GM23338 (cell line): ENCODE measurements at regions not wholly inside any gene's neighbourhood (a gene's known extent, or its start where the extent isn't known, plus 50 kb on each side); places are given as distances from the start of the nearest gene placed in this dataset.

Experiments used
- ATAC-seq: fragments of 200-7000 bp; cut with Tn5 transposase; 3 replicates; pipeline ENCODE4 v1.9.1; 2020
- DNase-seq: peaks from one replicate; pipeline ENCODE4 v3.0.0-alpha.2; 2015; ENCODE audit warnings: low spot score
- H2AFZ ChIP-seq: fragments of 200-600 bp; sonication (generic); 2 replicates; pipeline ENCODE4 v1.8.0; 2016; ENCODE audit warnings: antibody characterized with exemption, mild to moderate bottlenecking, moderate library complexity
- H3F3A ChIP-seq: fragments of 200-600 bp; sonication (generic); replicated peaks from 2 replicates; pipeline ENCODE4 v1.8.0; 2017; ENCODE audit warnings: antibody characterized with exemption, mixed run types, low read depth
- H3K27ac ChIP-seq: fragments of 200-600 bp; sonication (generic); 2 replicates; pipeline ENCODE4 v1.6.1; 2016; ENCODE audit warnings: low read depth
- H3K27me3 ChIP-seq: fragments of 200-600 bp; sonication (generic); 2 replicates; pipeline ENCODE4 v1.8.0; 2016; ENCODE audit warnings: mild to moderate bottlenecking, mixed run types, moderate library complexity; ENCODE audit not compliant: insufficient read depth
- H3K36me3 ChIP-seq: fragments of 200-600 bp; sonication (generic); 2 replicates; pipeline ENCODE4 v1.8.0; 2016; ENCODE audit warnings: mild to moderate bottlenecking; ENCODE audit not compliant: insufficient read depth
- H3K4me1 ChIP-seq: fragments of 200-600 bp; sonication (generic); 2 replicates; pipeline ENCODE4 v1.8.0; 2016; ENCODE audit warnings: mild to moderate bottlenecking, moderate library complexity; ENCODE audit not compliant: insufficient read depth
- H3K4me2 ChIP-seq: fragments of 200-600 bp; sonication (generic); 2 replicates; pipeline ENCODE4 v1.7.1; 2017; ENCODE audit warnings: mixed run types
- H3K4me3 ChIP-seq: fragments of 200-600 bp; sonication (generic); 2 replicates; pipeline ENCODE4 v1.6.1; 2016; ENCODE audit warnings: mixed run types
- H3K79me2 ChIP-seq: fragments of 200-600 bp; sonication (generic); replicated peaks from 2 replicates; pipeline ENCODE4 v1.8.0; 2017; ENCODE audit warnings: mild to moderate bottlenecking; ENCODE audit not compliant: insufficient read depth
- H3K9me2 ChIP-seq: fragments of 200-600 bp; sonication (generic); 2 replicates; pipeline ENCODE4 v1.8.0; 2017; ENCODE audit not compliant: insufficient read depth
- H4K20me1 ChIP-seq: fragments of 200-600 bp; sonication (generic); replicated peaks from 2 replicates; pipeline ENCODE4 v1.8.0; 2017; ENCODE audit warnings: mild to moderate bottlenecking; ENCODE audit not compliant: insufficient read depth
- H3K27ac Mint-ChIP-seq: 2 replicates; pipeline ENCODE4 v1.8.0; 2020; ENCODE audit warnings: inconsistent platforms, mild to moderate bottlenecking, moderate library complexity, mixed read lengths
- H3K27me3 Mint-ChIP-seq: 3 replicates; pipeline ENCODE4 v1.8.0; 2022; ENCODE audit warnings: low read depth, mild to moderate bottlenecking, moderate library complexity, mixed read lengths, inconsistent platforms; ENCODE audit not compliant: insufficient read depth, poor library complexity
- H3K36me3 Mint-ChIP-seq: 3 replicates; pipeline ENCODE4 v1.8.0; 2021; ENCODE audit warnings: low read depth, mild to moderate bottlenecking, inconsistent platforms, moderate library complexity, mixed read lengths
- H3K4me1 Mint-ChIP-seq: 3 replicates; pipeline ENCODE4 v1.8.0; 2020; ENCODE audit warnings: mild to moderate bottlenecking, inconsistent platforms, mixed read lengths
- H3K4me3 Mint-ChIP-seq: 3 replicates; pipeline ENCODE4 v1.8.0; 2021; ENCODE audit warnings: moderate library complexity, mild to moderate bottlenecking, inconsistent platforms, mixed read lengths
- H3K9me3 Mint-ChIP-seq: 3 replicates; pipeline ENCODE4 v1.8.0; 2020; ENCODE audit warnings: moderate library complexity, mild to moderate bottlenecking, inconsistent platforms, mixed read lengths
- EZH2 ChIP-seq: fragments of 200-600 bp; sonication (generic); IDR thresholded peaks from one replicate; pipeline ENCODE4 v1.8.0; 2017; ENCODE audit warnings: antibody characterized with exemption, mild to moderate bottlenecking, low read depth; ENCODE audit not compliant: unreplicated experiment
- EZH2phosphoT487 ChIP-seq: fragments of 200-600 bp; sonication (generic); IDR thresholded peaks from one replicate; pipeline ENCODE4 v1.8.1; 2018; ENCODE audit warnings: antibody characterized with exemption; ENCODE audit not compliant: unreplicated experiment
- NANOG ChIP-seq: IDR thresholded peaks from 2 replicates; pipeline ENCODE4 v1.6.1; 2016; ENCODE audit warnings: antibody characterized with exemption, borderline replicate concordance
- POLR2AphosphoS5 ChIP-seq: IDR thresholded peaks from 2 replicates; pipeline ENCODE4 v1.6.1; 2016; ENCODE audit warnings: antibody characterized with exemption, low read depth
- ZNF114 ChIP-seq: fragments of 250-450 bp; sonication (Bioruptor Pico); IDR thresholded peaks from 2 replicates; pipeline ENCODE4 v1.5.0; 2020; ENCODE audit warnings: mild to moderate bottlenecking, moderate library complexity
- ZNF331 ChIP-seq: fragments of 250-450 bp; sonication (Bioruptor Pico); IDR thresholded peaks from 2 replicates; pipeline ENCODE4 v1.5.0; 2020; ENCODE audit warnings: low read depth, mild to moderate bottlenecking, moderate library complexity
- TF ChIP-seq, protein P1 (sequence below), 2 experiments: fragments of 200-600 bp in 1 of 2; sonication (generic) in 1 of 2; conservative IDR thresholded peaks; 2 replicates each; pipeline versions ENCODE4 v1.5.1 to v1.6.1; 2016 to 2017; ENCODE audit warnings: antibody characterized with exemption in 2 of 2, low read depth in 2 of 2, mild to moderate bottlenecking in 2 of 2, moderate library complexity in 1 of 2
- TF ChIP-seq, protein P2 (sequence below): IDR thresholded peaks from 2 replicates; pipeline ENCODE4 v1.6.1; 2016; ENCODE audit warnings: antibody characterized with exemption
- TF ChIP-seq, protein P3 (sequence below): IDR thresholded peaks from one replicate; pipeline ENCODE4 v1.6.1; 2018; ENCODE audit warnings: antibody characterized with exemption; ENCODE audit not compliant: unreplicated experiment

- no peaks in the 10 kb centered on the region for H3K36me3 ChIP-seq
Observed at GRCh38 chr6:126176282-126176681, 163.6 kb upstream of the CENPW start.

DNA sequence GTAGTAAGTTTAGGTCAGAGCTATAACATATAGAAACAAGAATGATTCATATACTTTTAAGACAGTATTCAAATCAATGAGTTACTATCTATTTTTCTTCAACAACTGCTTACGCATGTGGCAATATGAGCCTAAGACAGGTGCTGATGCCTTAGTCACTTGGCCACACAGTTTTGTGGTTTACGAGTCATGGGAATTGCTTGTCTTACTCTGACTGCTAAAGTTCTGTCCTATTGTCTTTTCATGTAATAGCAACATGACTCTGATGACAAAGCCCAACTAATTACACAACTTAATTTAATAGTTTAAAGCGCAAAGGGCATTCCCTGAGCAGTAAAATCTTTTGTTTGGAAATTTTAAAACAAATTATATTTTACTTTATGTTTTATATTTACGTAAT lies 159.3 kb upstream of the CENPW start:
- ATAC-seq, result no peak; the same call in 2 of the 3 replicates
- Histone ChIP-seq H3K4me1 (peaks cover 13% of the 10 kb centered on the region; the same call in 1 of the 2 replicates), H3K36me3 (no peaks in the 10 kb centered on the region), H3K4me3 (no peak overlapping the region), H3K27me3 (no peaks in the 10 kb centered on the region), H3K4me2 (no peak overlapping the region), H3F3A (no peaks in the 10 kb centered on the region), H4K20me1 (no peaks in the 10 kb centered on the region), H3K27ac (peak overlapping the region; percentile 70), H2AFZ (no peak overlapping the region), H3K9me2 (no peaks in the 10 kb centered on the region), H3K79me2 (no peaks in the 10 kb centered on the region)
- Mint-ChIP-seq H3K27me3 (no peaks in the 10 kb centered on the region), H3K4me1 (peaks cover 33% of the 10 kb centered on the region), H3K9me3 (no peaks in the 10 kb centered on the region), H3K4me3 (no peak overlapping the region), H3K36me3 (no peaks in the 10 kb centered on the region), H3K27ac (peak overlapping the region; percentile 1; the same call in 1 of the 2 replicates)
- DNase-seq, result no peak
- TF ChIP-seq POLR2AphosphoS5 (no peak), NANOG (no peak), ZNF331 (CRISPR knock-in tag) (no peak), EZH2 (no peak), ZNF114 (CRISPR knock-in tag) (no peak), EZH2phosphoT487 (no peak)
- TF ChIP-seq, protein P1, sequence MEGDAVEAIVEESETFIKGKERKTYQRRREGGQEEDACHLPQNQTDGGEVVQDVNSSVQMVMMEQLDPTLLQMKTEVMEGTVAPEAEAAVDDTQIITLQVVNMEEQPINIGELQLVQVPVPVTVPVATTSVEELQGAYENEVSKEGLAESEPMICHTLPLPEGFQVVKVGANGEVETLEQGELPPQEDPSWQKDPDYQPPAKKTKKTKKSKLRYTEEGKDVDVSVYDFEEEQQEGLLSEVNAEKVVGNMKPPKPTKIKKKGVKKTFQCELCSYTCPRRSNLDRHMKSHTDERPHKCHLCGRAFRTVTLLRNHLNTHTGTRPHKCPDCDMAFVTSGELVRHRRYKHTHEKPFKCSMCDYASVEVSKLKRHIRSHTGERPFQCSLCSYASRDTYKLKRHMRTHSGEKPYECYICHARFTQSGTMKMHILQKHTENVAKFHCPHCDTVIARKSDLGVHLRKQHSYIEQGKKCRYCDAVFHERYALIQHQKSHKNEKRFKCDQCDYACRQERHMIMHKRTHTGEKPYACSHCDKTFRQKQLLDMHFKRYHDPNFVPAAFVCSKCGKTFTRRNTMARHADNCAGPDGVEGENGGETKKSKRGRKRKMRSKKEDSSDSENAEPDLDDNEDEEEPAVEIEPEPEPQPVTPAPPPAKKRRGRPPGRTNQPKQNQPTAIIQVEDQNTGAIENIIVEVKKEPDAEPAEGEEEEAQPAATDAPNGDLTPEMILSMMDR (conservative IDR thresholded peaks at IDR 0.05; ENCODE audit: low read depth in 2 of 2), result no peak
- TF ChIP-seq, protein P2, sequence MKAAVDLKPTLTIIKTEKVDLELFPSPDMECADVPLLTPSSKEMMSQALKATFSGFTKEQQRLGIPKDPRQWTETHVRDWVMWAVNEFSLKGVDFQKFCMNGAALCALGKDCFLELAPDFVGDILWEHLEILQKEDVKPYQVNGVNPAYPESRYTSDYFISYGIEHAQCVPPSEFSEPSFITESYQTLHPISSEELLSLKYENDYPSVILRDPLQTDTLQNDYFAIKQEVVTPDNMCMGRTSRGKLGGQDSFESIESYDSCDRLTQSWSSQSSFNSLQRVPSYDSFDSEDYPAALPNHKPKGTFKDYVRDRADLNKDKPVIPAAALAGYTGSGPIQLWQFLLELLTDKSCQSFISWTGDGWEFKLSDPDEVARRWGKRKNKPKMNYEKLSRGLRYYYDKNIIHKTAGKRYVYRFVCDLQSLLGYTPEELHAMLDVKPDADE, result no peak
- TF ChIP-seq, protein P3, sequence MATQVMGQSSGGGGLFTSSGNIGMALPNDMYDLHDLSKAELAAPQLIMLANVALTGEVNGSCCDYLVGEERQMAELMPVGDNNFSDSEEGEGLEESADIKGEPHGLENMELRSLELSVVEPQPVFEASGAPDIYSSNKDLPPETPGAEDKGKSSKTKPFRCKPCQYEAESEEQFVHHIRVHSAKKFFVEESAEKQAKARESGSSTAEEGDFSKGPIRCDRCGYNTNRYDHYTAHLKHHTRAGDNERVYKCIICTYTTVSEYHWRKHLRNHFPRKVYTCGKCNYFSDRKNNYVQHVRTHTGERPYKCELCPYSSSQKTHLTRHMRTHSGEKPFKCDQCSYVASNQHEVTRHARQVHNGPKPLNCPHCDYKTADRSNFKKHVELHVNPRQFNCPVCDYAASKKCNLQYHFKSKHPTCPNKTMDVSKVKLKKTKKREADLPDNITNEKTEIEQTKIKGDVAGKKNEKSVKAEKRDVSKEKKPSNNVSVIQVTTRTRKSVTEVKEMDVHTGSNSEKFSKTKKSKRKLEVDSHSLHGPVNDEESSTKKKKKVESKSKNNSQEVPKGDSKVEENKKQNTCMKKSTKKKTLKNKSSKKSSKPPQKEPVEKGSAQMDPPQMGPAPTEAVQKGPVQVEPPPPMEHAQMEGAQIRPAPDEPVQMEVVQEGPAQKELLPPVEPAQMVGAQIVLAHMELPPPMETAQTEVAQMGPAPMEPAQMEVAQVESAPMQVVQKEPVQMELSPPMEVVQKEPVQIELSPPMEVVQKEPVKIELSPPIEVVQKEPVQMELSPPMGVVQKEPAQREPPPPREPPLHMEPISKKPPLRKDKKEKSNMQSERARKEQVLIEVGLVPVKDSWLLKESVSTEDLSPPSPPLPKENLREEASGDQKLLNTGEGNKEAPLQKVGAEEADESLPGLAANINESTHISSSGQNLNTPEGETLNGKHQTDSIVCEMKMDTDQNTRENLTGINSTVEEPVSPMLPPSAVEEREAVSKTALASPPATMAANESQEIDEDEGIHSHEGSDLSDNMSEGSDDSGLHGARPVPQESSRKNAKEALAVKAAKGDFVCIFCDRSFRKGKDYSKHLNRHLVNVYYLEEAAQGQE, result no peak

More at GRCh38 chr6:126176282-126176681, 163.6 kb upstream of the CENPW start:
- Mint-ChIP-seq H3K27me3 (peaks cover under 1% of the 10 kb centered on the region), H3K27ac (no peak overlapping the region), H3K4me1 (peaks cover 19% of the 10 kb centered on the region), H3K4me3 (no peak overlapping the region), H3K36me3 (no peaks in the 10 kb centered on the region), H3K9me3 (no peaks in the 10 kb centered on the region)
- Histone ChIP-seq H2AFZ (no peak overlapping the region), H3K27ac (no peak overlapping the region), H4K20me1 (no peaks in the 10 kb centered on the region), H3K4me1 (no peaks in the 10 kb centered on the region; the same call in 1 of the 2 replicates), H3K27me3 (no peaks in the 10 kb centered on the region), H3K9me2 (no peaks in the 10 kb centered on the region), H3K79me2 (no peaks in the 10 kb centered on the region), H3F3A (no peaks in the 10 kb centered on the region), H3K4me2 (no peak overlapping the region), H3K4me3 (no peak overlapping the region)
- TF ChIP-seq, protein P1 (conservative IDR thresholded peaks at IDR 0.05; ENCODE audit: low read depth in 2 of 2), result peak; percentile 66 to 69
- no peak for TF ChIP-seq EZH2phosphoT487
- ATAC-seq (peak; percentile 56), DNase-seq (peak; percentile 48)
